ENCODE measurements at regions not wholly inside any gene's neighbourhood (a gene's known extent, or its start where the extent isn't known, plus 50 kb on each side); places are given as distances from the start of the nearest gene placed in this dataset.

GRCh38 chr14:22411398-22412055 lies 177.5 kb downstream of the DAD1 start:
- TF ChIP-seq CTCF (IDR thresholded peaks at IDR 0.05), result no peak
- TF ChIP-seq POLR2A (IDR thresholded peaks at IDR 0.05), result no peak
